ENCODE measurements at regions not wholly inside any gene's neighbourhood (a gene's known extent, or its start where the extent isn't known, plus 50 kb on each side); places are given as distances from the start of the nearest gene placed in this dataset.

- H3K27ac ChIP-seq (ENCODE audit: low read depth, low read length), result no peak overlapping the region
Observed at GRCh38 chr21:35428937-35429336, 379.8 kb upstream of the RUNX1 start.

- 13 to 21% (median 13%) methylated on average over 9 of the region's 9 CpGs for WGBS, 3 donors
- H3K27ac ChIP-seq (ENCODE audit: low read depth, low read length), result no peak overlapping the region
Observed at GRCh38 chr21:35428489-35428888, 379.4 kb upstream of the RUNX1 start.

- no peak overlapping the region for H3K27ac ChIP-seq (ENCODE audit: low read depth, low read length)
Observed at GRCh38 chr21:35428001-35428320, 378.9 kb upstream of the RUNX1 start.

GRCh38 chr21:35427320-35428000 lies 378.4 kb upstream of the RUNX1 start:
- no peak overlapping the region for H3K27ac ChIP-seq (ENCODE audit: low read depth, low read length)

GRCh38 chr21:35426897-35427296 lies 377.8 kb upstream of the RUNX1 start:
- 79 to 85% (median 79%) methylated on average over 2 of the region's 2 CpGs for WGBS, 3 donors
- H3K27ac ChIP-seq (ENCODE audit: low read depth, low read length), result no peak overlapping the region

More at GRCh38 chr21:35427320-35428000, 378.4 kb upstream of the RUNX1 start:
- WGBS, 3 donors, result 51 to 57% (median 55%) methylated on average over 9 of the region's 9 CpGs

GRCh38 chr21:35426469-35426868 lies 377.4 kb upstream of the RUNX1 start:
- 58 to 61% (median 58%) methylated on average over 3 of the region's 3 CpGs for WGBS, 3 donors
- H3K27ac ChIP-seq (ENCODE audit: low read depth, low read length), result no peak overlapping the region

GRCh38 chr21:35424122-35424521 lies 375.0 kb upstream of the RUNX1 start:
- H3K27ac ChIP-seq (ENCODE audit: low read depth, low read length), result no peak overlapping the region
- WGBS, 3 donors, result 61 to 90% (median 72%) methylated on average over 3 of the region's 3 CpGs

- 57 to 80% (median 58%) methylated on average over 1 of the region's 1 CpG for WGBS, 3 donors
- no peak overlapping the region for H3K27ac ChIP-seq (ENCODE audit: low read depth, low read length)
Observed at GRCh38 chr21:35423709-35424108, 374.6 kb upstream of the RUNX1 start.

GRCh38 chr21:35422011-35422410 lies 372.9 kb upstream of the RUNX1 start:
- H3K27ac ChIP-seq (ENCODE audit: low read depth, low read length), result no peak overlapping the region

- 89 to 95% (median 91%) methylated on average over 5 of the region's 5 CpGs for WGBS, 3 donors
- no peak overlapping the region for H3K27ac ChIP-seq (ENCODE audit: low read depth, low read length)
Observed at GRCh38 chr21:35421221-35421620, 372.1 kb upstream of the RUNX1 start.

- WGBS, 3 donors, result 81 to 83% (median 81%) methylated on average over 2 of the region's 2 CpGs
Observed at GRCh38 chr21:35420656-35421055, 371.6 kb upstream of the RUNX1 start.

GRCh38 chr21:35417762-35418161 lies 368.7 kb upstream of the RUNX1 start:
- no peak overlapping the region for H3K27ac ChIP-seq (ENCODE audit: low read depth, low read length)
- WGBS, 3 donors, result 94 to 97% (median 97%) methylated on average over 5 of the region's 5 CpGs

More at GRCh38 chr21:35420656-35421055, 371.6 kb upstream of the RUNX1 start:
- no peak overlapping the region for H3K27ac ChIP-seq (ENCODE audit: low read depth, low read length)

- 66 to 84% (median 81%) methylated on average over 8 of the region's 8 CpGs for WGBS, 3 donors
- no peak overlapping the region for H3K27ac ChIP-seq (ENCODE audit: low read depth, low read length)
Observed at GRCh38 chr21:35416866-35417489, 367.9 kb upstream of the RUNX1 start.

GRCh38 chr21:35414507-35415139 lies 365.5 kb upstream of the RUNX1 start:
- H3K27ac ChIP-seq (ENCODE audit: low read depth, low read length), result no peak overlapping the region
- 70 to 79% (median 78%) methylated on average over 7 of the region's 7 CpGs for WGBS, 3 donors

GRCh38 chr21:35414056-35414455 lies 365.0 kb upstream of the RUNX1 start:
- WGBS, 3 donors, result 76 to 87% (median 80%) methylated on average over 3 of the region's 3 CpGs
- H3K27ac ChIP-seq (ENCODE audit: low read depth, low read length), result no peak overlapping the region

- no peak overlapping the region for H3K27ac ChIP-seq (ENCODE audit: low read depth, low read length)
- WGBS, 3 donors, result 91 to 99% (median 98%) methylated on average over 3 of the region's 3 CpGs
Observed at GRCh38 chr21:35412231-35412630, 363.1 kb upstream of the RUNX1 start.

- no peak overlapping the region for H3K27ac ChIP-seq (ENCODE audit: low read depth, low read length)
- 91 to 92% (median 92%) methylated on average over 11 of the region's 11 CpGs for WGBS, 3 donors
Observed at GRCh38 chr21:35411434-35411833, 362.3 kb upstream of the RUNX1 start.

GRCh38 chr21:35410656-35411055 lies 361.6 kb upstream of the RUNX1 start:
- H3K27ac ChIP-seq (ENCODE audit: low read depth, low read length), result no peak overlapping the region
- WGBS, 3 donors, result 89 to 93% (median 91%) methylated on average over 1 of the region's 1 CpG

GRCh38 chr21:35410123-35410522 lies 361.0 kb upstream of the RUNX1 start:
- WGBS, 3 donors, result 85 to 91% (median 87%) methylated on average over 1 of the region's 1 CpG

GRCh38 chr21:35408401-35408800 lies 359.3 kb upstream of the RUNX1 start:
- H3K27ac ChIP-seq (ENCODE audit: low read depth, low read length), result no peak overlapping the region
- WGBS, 3 donors, result 14 to 59% (median 24%) methylated on average over 2 of the region's 2 CpGs

More at GRCh38 chr21:35410123-35410522, 361.0 kb upstream of the RUNX1 start:
- H3K27ac ChIP-seq (ENCODE audit: low read depth, low read length), result no peak overlapping the region
